Stomach (tissue), 4 donors: ENCODE measurements at regions not wholly inside any gene's neighbourhood (a gene's known extent, or its start where the extent isn't known, plus 50 kb on each side); places are given as distances from the start of the nearest gene placed in this dataset.

Source experiments
- CTCF ChIP-seq, 7 experiments: fragments of 450-650 bp in 4 of 7; fragments of 200-600 bp in 3 of 7; sonication (generic) in 3 of 7; IDR thresholded peaks; one replicate each; pipeline ENCODE4 v1.5.1; 2016 to 2019; ENCODE audit warnings: antibody characterized with exemption in 7 of 7, control low read depth in 2 of 7, mild to moderate bottlenecking in 1 of 7
- POLR2A ChIP-seq, 4 donors: fragments of 450-650 bp; IDR thresholded peaks; one replicate each; pipeline ENCODE4 v1.6.1; 2016; ENCODE audit warnings: antibody characterized with exemption in 4 of 4, control low read depth in 2 of 4, mild to moderate bottlenecking in 1 of 4, moderate library complexity in 1 of 4

GRCh38 chr6:148272597-148272996 lies 70.0 kb upstream of the SASH1 start:
- no peak for TF ChIP-seq CTCF (IDR thresholded peaks at IDR 0.05)
- TF ChIP-seq POLR2A (IDR thresholded peaks at IDR 0.05): no peak
